ENCODE measurements at regions not wholly inside any gene's neighbourhood (a gene's known extent, or its start where the extent isn't known, plus 50 kb on each side); places are given as distances from the start of the nearest gene placed in this dataset.

DNA sequence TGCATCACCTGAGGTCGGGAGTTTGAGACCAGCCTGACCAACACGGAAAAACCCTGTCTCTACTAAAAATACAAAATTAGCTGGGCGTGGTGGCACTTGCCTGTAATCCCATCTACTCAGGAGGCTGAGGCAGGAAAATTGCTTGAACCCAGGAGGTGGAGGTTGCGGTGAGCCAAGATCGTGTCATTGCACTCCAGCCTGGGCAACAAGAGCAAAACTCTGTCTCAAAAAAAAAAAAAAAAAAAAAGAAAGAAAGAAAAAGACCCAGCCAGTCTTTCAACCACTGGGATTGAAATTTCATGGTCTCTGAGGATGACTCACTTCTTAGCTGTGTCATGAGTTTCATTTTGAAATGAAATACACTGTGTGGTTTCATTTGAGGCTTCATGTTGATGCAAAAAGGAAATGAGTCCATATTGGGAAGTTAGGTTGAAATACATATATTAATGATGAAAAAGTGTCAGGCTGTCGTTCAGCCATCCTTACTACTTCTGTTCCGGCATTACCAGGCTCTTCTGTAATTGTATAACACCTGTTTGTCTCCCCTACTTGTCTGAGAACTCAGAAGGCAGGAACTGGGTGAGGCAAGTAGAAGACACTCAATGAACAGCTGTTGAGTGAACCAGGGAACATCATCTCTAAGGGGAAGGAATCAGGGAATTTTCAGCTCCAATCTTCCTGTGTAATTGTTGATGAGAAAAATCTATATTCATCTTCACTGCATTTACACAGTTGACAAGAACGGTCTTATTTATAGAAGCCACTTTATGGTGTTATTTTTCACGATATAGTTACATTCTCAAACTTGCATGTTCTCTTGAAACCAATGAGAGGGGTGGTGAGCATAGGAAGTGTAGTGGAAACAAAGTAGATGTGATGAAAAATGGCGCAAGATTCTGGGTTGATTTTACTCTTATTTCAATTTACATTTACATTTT lies 87.4 kb downstream of the NFKBIZ start:
- TF ChIP-seq, protein P1, sequence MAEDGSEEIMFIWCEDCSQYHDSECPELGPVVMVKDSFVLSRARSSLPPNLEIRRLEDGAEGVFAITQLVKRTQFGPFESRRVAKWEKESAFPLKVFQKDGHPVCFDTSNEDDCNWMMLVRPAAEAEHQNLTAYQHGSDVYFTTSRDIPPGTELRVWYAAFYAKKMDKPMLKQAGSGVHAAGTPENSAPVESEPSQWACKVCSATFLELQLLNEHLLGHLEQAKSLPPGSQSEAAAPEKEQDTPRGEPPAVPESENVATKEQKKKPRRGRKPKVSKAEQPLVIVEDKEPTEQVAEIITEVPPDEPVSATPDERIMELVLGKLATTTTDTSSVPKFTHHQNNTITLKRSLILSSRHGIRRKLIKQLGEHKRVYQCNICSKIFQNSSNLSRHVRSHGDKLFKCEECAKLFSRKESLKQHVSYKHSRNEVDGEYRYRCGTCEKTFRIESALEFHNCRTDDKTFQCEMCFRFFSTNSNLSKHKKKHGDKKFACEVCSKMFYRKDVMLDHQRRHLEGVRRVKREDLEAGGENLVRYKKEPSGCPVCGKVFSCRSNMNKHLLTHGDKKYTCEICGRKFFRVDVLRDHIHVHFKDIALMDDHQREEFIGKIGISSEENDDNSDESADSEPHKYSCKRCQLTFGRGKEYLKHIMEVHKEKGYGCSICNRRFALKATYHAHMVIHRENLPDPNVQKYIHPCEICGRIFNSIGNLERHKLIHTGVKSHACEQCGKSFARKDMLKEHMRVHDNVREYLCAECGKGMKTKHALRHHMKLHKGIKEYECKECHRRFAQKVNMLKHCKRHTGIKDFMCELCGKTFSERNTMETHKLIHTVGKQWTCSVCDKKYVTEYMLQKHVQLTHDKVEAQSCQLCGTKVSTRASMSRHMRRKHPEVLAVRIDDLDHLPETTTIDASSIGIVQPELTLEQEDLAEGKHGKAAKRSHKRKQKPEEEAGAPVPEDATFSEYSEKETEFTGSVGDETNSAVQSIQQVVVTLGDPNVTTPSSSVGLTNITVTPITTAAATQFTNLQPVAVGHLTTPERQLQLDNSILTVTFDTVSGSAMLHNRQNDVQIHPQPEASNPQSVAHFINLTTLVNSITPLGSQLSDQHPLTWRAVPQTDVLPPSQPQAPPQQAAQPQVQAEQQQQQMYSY (CRISPR knock-in tag; IDR thresholded peaks at IDR 0.05), result no peak
- TF ChIP-seq NR3C1 (CRISPR knock-in tag; IDR thresholded peaks at IDR 0.05) (no peak), RAD51 (IDR thresholded peaks at IDR 0.05; ENCODE audit: borderline replicate concordance) (no peak), TBX3 (IDR thresholded peaks at IDR 0.05; ENCODE audit: borderline replicate concordance) (no peak), FOXK2 (IDR thresholded peaks at IDR 0.05) (no peak), NPAS2 (CRISPR knock-in tag; IDR thresholded peaks at IDR 0.05; ENCODE audit: borderline replicate concordance) (no peak), SIN3A (IDR thresholded peaks at IDR 0.05; ENCODE audit: borderline replicate concordance, low read depth, low read length) (no peak), SMC3 (IDR thresholded peaks at IDR 0.05; ENCODE audit: low read length) (no peak), SP1 (IDR thresholded peaks at IDR 0.05) (no peak), SP1 (CRISPR knock-in tag; IDR thresholded peaks at IDR 0.05) (no peak), BHLHE40 (IDR thresholded peaks at IDR 0.05; ENCODE audit: low read length) (no peak)
- TF ChIP-seq, protein P2, sequence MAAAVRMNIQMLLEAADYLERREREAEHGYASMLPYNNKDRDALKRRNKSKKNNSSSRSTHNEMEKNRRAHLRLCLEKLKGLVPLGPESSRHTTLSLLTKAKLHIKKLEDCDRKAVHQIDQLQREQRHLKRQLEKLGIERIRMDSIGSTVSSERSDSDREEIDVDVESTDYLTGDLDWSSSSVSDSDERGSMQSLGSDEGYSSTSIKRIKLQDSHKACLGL (CRISPR knock-in tag; IDR thresholded peaks at IDR 0.05), result no peak
- TF ChIP-seq, protein P3, sequence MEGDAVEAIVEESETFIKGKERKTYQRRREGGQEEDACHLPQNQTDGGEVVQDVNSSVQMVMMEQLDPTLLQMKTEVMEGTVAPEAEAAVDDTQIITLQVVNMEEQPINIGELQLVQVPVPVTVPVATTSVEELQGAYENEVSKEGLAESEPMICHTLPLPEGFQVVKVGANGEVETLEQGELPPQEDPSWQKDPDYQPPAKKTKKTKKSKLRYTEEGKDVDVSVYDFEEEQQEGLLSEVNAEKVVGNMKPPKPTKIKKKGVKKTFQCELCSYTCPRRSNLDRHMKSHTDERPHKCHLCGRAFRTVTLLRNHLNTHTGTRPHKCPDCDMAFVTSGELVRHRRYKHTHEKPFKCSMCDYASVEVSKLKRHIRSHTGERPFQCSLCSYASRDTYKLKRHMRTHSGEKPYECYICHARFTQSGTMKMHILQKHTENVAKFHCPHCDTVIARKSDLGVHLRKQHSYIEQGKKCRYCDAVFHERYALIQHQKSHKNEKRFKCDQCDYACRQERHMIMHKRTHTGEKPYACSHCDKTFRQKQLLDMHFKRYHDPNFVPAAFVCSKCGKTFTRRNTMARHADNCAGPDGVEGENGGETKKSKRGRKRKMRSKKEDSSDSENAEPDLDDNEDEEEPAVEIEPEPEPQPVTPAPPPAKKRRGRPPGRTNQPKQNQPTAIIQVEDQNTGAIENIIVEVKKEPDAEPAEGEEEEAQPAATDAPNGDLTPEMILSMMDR (CRISPR knock-in tag; IDR thresholded peaks at IDR 0.05), result no peak
